PC-9 (cell line): ENCODE measurements at regions not wholly inside any gene's neighbourhood (a gene's known extent, or its start where the extent isn't known, plus 50 kb on each side); places are given as distances from the start of the nearest gene placed in this dataset.

Experiments
- EZH2 ChIP-seq: fragments of 200-600 bp; sonication (generic); IDR thresholded peaks from 2 replicates; pipeline ENCODE4 v1.8.0; 2017; ENCODE audit warnings: antibody characterized with exemption, low read depth
- TF ChIP-seq, protein P1 (sequence below): fragments of 200-600 bp; sonication (generic); conservative IDR thresholded peaks from 2 replicates; pipeline ENCODE4 v1.6.1; 2017; ENCODE audit warnings: mixed run types, antibody characterized with exemption, mild to moderate bottlenecking, moderate library complexity

DNA sequence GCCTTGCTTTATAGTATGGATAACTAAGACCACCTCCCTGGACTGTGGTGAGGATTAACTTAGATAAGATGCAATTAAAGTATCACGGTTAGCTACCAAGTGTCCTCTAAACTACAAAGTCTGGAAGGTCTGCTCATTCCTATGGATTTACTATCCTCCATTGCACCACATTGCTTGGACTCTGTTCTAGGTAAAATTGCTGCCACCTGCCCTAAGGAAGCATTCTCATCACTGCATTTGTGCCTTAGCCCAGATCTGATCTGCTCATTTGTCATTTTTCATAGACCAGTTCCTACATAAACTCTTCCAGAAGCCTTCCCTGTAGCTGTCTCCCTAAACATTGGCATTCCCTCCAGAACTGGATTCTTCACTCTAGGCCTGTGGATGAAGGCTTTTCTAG lies 380.0 kb downstream of the INSC start:
- TF ChIP-seq, protein P1, sequence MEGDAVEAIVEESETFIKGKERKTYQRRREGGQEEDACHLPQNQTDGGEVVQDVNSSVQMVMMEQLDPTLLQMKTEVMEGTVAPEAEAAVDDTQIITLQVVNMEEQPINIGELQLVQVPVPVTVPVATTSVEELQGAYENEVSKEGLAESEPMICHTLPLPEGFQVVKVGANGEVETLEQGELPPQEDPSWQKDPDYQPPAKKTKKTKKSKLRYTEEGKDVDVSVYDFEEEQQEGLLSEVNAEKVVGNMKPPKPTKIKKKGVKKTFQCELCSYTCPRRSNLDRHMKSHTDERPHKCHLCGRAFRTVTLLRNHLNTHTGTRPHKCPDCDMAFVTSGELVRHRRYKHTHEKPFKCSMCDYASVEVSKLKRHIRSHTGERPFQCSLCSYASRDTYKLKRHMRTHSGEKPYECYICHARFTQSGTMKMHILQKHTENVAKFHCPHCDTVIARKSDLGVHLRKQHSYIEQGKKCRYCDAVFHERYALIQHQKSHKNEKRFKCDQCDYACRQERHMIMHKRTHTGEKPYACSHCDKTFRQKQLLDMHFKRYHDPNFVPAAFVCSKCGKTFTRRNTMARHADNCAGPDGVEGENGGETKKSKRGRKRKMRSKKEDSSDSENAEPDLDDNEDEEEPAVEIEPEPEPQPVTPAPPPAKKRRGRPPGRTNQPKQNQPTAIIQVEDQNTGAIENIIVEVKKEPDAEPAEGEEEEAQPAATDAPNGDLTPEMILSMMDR = no peak
- TF ChIP-seq EZH2 = no peak
